ENCODE measurements at regions not wholly inside any gene's neighbourhood (a gene's known extent, or its start where the extent isn't known, plus 50 kb on each side); places are given as distances from the start of the nearest gene placed in this dataset.
"Not testable (repeated sequence)": the region's sequence is repeated elsewhere in the genome, so short reads cannot be mapped to it uniquely, and the experiment has no call there.

DNA sequence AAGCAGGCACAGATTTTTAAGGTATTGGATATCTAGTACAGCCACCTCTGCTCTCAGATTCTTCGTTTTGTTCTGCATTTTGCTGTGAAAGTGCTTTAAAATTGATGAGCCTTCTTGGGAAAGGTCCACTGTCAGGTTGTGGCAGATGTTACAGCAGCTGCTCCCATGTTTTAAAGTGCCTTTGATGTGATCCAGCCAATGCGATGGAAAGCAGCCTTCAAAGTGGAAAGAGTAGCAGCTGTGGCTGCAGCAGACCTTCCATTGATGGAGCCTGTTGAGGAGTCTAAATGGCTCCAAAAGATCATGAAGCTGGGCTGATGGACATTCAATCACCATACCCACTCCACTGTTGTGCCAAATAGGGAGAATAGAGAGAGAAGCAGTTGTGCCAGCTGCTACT is 816.9 kb downstream of the PLA2G4A start:
- DNase-seq: no peak

DNA sequence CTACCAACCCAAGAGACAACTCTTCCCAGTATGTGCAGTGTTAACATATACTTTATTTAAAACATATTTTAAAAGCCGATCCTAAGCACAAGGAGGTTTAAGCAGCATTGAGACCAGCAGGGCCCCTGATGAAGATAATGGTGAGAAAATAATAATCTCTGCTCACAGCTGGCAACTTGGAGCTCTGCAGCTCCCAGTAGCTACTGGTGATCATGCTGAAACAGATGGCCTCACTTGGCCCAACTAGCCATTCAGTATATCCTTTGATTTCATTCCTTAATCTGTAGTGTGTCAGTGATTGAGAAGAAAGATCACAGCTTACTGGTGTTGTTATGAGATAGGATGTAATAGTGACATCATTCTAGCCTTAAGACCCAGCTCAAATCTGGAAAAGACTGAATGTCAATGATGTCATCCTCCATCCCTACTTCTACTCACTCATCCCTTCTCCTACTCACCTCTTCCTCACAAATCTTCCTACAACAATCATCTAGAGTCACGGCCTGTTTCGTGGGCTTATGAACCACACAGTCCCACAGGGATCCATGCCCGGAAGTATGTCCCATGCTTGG is 817.9 kb downstream of the PLA2G4A start:
- no peak for DNase-seq

DNA sequence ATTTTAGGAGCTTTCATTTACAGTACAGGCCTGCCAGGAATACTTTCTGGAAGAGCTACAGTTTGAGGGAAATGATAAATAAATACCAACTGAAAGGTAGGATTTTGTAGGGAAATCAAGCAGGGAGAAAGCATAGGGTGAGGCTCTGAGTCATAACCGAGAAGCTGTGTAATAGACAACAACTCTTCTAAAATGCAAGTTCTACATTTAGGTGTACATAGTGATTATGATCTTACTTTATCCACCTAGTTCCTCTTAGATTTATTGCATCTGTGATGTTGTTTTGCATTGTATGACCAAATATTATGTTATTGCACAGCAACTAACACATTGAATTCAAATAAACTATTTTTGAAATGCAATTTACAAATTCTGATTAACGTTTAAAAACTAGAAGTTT is 819.3 kb downstream of the PLA2G4A start:
- no peak for DNase-seq

DNA sequence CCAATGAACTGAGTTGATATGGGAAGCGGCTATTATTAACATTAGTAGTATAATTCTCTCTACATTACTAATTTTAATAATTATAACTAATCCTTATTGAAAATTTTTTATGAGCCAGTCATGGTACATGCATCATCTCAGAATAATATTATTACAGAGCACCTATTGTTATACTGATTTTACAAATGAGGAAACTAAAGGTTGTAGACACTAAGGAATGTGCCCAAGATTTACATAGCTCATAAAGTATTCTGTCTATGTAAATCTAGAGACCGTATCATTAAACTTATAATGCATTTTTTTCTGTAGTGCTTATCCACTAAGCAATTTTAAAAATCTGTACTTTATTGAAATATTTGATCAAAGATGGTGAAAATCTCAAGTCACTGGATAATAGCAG is 825.9 kb downstream of the PLA2G4A start:
- no peak for DNase-seq

DNA sequence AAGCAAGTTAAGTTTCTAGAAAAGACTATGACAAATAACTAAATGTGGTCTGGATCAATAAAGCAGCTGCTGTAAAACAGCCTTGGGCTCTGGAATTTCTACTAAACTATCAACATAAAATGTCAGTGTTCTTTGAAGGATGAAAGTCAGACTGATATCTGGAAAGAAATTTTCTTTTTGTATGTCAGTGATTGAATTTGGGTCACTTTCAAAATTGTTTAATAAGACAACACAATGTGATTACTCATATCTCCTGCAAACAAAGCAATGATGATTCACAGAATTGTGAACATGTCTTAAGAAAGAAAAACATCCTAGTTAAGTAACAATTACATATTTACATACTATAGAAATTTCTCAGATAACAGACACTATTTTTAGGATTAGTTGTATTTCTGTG is 826.4 kb downstream of the PLA2G4A start:
- DNase-seq: no peak

DNA sequence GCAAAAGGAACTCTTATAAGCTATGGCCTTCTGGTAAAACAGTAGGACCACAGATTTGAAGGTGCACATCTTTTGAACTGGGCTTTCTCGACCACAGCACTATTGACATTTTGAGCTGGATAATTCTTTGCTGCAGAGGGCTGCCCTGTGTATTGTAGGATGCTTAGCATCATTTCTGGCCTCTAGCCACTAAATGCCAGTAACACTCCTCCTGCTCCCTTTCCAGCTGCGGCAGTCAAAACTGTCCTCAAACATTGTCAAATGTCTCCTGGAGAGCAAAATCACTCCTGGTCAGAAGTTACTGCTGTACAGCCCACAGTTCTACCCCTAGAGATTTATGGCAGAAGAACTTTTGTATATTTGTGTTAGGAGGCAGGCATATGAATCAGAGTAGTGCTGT is 836.7 kb downstream of the PLA2G4A start:
- no peak for DNase-seq

DNA sequence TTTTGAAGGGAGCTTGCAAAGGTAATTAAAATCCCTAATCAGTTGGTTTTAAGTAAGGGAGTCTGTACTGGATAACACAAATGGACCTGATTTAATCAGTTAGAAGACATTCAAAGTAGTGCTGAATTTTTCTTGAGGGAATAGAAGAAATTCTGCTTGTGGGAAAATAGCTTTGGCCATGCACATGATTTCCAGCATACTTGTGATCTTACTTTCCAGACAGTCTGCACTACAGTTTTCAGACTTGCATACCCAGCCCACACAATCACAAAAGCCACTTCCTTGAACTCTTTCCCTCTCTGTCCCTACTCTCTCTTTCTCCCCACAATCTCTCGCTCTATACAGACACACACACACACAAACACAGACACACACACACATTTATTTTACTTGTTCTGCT is 852.1 kb downstream of the PLA2G4A start:
- DNase-seq: no peak

DNA sequence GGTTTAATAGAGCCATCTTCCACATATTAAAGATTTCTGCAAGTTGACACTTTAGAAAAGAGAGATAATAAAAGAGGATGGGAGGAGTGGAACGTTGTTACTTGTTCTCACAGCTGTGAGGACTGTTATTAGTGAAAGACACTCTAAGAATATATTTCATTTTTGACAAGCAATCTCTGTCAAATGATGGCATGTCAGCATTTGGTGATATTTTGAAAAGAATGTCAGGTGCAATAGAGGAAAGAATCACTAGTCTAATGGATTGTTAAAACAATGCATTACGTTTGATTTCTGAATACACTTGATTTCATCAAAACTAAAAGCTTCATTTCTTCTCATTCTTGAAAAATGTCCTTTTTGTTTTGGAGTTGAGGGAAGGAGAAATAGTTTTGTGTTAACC is 853.4 kb downstream of the PLA2G4A start:
- no peak for DNase-seq

DNA sequence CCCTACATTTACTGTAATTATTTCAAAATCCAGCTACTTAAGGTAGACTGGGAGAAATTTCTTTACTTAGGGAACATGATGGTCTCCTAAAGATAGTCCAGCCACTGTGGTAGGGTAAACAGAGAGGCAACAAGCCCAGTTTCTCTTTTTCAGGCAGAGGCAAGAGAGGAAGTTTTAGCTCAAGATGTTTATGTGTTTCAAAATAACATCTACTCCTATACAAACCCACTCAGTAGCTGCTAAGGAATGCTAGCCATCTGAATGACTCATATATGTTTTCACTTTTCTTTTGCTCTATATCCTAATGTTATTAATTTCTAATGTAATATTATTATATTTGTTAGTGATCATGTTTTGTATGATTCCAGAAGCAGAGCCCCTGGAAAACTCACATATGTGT is 856.6 kb downstream of the PLA2G4A start:
- DNase-seq: no peak

DNA sequence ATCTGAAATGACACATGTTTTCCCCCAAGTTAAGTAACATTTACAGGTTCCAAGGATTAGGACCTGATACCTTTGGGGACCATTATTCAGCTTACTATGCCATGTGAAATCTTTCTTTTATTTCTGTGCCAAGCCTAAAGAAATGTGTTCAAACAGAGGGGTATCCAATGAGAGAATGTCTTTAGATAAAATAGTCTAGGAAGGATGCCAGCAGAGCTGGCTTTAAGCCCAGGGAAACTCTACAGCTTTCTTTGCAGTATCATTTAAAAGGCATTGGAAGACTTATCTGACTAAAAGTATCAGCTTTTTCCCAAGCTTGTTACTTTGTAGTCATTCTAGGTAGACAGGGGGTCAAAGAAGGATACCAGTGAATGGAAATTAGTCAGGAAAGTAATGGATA is 860.4 kb downstream of the PLA2G4A start:
- no peak for DNase-seq

DNA sequence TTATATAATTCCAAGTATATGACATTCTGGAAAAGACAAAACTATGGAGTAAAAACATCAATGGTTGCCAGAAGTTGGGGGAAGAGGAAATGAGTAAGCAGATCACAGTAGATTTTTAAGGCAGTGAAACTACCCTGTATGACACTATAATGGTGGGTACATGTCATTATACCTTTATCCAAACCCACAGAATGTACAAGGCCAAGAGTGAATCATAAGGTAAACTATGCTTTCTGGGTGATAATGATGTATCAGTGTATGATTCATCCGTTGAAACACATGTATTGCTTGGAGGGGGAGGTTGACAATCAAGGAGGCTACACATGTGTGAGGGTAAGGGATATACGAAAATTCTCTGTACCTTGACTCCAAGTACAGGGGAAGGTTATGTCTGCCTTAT is 862.7 kb downstream of the PLA2G4A start:
- no peak for DNase-seq

DNA sequence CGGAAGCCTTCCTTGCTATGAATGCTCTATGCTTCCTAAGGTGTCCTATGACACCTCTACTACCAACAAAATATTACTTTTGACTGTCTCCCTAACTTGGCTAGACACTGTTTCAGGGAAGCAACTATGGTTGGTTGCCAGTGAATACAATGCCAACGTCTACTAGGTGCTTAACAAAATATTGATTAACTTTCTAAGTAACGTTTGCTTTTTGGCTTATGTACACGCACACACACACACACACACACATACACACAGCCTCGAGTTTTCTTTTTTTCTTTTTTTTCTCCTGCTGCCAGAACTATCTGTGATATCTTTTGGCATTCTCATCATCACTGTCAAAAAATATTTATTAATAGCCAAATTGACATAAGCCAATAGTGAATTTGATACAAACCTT is 864.0 kb downstream of the PLA2G4A start:
- no peak for DNase-seq

DNA sequence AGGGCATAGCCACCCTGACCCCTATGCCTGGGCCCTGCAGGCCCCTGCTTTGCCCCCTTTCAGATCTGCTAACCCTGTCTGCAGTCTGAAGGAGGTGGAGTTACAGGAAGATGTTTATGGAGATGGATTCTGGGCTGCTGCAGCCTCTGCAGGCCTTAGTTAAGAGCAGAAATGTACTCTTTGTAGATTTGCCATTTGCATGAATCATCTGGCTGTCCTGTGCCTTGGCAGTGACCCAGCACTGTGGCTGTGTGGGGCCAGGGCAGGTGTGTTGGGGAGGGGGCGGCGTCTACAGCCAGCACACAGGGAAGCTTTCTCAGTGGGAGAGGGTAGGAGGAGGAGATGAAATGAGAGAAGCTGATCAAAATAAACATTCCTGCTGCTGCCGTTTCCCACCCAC is 867.3 kb downstream of the PLA2G4A start:
- DNase-seq: no peak

DNA sequence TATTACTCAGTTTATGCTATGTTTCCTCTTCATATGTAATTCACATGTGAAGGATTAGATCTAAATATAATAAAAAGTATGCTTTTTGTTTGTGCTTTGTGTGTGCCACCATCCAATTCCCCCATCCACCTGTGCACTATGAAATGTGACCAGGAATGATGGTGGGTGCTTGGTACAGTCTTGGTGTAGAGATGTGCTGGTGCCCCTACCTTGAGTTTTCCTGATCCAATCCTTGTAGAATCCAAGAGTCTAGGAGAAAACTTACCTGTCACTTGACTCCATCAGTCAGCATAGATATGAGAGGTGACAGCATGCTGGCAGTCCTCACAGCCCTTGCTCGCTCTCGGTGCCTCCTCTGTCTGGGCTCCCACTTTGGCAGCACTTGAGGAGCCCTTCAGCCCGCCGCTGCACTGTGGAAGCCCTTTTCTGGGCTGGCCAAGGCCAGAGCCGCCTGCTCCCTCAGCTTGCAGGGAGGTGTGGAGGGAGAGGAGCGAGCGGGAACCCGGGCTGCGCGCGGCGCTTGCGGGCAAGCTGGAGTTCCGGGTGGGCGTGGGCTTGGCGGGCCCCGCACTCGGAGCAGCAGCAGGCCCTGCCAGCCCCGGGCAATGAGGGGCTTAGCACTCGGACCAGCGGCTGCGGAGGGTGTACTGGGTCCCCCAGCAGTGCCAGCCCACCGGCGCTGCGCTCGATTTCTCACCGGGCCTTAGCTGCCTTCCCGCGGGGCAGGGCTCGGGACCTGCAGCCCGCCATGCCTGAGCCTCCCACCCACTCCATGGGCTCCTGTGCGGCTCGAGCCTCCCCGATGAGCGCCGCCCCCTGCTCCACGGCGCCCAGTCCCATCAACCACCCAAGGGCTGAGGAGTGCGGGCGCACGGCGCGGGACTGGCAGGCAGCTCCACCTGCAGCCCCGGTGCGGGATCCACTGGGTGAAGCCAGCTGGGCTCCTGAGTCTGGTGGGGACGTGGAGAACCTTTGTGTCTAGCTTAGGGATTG is 874.7 kb downstream of the PLA2G4A start:
- DNase-seq: not testable (repeated sequence)

DNA sequence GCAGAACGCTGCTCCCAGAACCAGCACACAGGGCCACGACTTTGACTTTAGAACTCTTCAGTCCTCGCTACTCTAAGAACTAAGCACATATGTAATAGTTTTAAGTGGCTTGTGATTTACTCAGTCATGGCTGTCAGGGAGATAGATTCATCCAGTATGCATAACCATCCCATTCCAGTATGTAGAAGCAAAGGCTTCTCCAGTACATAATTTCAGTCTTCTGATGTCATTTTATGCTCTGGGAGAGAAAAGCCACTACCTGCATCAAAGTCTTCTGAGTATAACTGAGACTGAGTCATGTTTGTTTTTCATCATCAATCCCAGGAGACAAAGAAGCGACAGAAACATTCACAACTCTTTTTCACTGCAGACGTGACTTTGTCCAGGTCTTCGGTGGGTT is 885.7 kb downstream of the PLA2G4A start:
- DNase-seq: no peak

DNA sequence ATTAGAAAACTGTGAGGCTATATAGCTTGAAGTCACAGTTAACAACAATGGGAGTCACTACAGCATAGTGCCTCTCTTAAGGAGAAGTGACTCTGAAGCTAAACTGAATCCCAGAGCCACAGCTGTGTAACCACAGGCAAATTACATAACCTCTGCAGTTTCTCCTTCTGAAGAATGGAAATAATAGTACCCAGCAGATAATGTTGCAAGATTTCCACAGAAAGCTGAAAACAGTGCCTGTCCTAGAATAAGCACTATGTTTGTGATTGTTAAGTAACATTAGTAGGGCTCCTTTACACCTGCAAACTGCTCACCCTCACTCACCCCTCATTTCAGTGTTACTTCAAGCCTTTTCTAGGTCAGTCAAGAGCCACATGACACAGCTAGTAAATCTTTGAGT is 886.7 kb downstream of the PLA2G4A start:
- no peak for DNase-seq

DNA sequence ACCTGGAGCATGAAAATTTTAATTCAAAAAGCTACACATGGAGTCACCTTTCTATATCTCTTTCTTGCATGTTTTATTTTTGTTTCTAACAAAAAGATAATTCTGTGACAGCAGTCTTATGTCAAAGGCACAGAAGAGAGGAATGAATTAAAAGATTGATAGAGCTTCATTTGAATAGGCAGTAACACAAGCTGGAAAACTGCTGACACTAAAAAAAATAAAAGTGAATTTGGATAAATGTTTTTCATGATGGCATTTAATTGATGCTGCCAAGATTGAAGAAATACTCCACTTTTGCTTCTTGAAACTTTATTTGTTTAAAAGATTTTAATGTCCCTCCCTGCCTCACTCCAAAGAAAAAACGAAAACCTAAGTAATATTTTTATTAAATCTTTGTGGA is 887.4 kb downstream of the PLA2G4A start:
- no peak for DNase-seq

DNA sequence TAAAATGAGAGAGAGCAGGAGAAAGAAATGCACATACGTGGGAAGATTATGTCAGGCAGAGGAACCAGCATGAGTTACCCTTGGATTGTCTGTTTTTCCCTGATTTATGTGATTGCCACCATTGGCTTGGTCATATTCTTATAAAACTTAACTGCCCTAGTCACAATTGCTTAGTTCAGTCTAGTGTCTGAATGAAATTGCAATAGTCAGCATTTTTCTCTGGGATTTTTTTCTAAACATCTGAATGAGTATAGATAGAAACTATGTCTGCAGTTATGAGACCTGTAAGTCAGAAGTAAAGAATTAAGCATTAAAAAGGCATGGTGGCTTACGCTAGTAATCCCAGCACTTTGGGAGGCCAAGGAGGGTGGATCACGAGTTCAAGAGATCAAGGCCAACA is 889.8 kb downstream of the PLA2G4A start:
- no peak for DNase-seq

DNA sequence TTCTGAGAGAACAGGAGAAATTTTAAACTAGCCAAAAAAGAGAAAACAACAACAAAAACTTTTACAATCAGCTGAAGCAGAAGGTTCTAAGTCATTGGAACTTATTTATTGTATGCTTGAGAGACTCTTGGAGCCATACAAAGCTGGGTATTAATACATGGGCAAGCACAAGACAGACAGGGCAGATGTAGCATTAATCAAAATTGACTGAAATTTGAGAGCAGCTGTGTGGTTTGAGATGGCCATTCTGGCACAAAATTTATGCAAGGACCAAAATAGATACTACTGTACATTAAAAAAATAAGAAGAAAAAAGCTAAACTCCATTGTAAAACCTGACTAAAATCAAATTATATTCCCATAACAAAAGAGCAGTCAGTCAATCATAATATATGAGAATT is 892.5 kb downstream of the PLA2G4A start:
- no peak for DNase-seq

DNA sequence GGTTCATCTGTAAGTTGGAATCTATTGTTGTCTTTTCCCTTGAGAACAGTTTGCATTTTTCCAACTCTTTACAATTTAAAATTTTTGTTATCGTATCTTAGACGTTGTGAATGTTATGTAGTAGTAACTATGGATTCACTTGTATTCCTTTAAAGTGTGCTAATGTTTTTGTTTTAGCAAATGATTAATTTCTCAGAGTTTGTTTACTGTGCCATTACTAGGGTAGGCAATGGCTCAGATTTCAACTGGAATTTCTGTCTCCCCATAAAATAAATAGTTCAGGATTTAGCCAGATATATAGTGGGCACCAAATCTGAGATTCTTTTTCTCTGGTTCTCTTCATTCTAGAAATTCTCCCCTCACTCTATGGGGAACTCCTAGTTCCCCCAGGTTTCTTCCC is 896.5 kb downstream of the PLA2G4A start:
- no peak for DNase-seq

DNA sequence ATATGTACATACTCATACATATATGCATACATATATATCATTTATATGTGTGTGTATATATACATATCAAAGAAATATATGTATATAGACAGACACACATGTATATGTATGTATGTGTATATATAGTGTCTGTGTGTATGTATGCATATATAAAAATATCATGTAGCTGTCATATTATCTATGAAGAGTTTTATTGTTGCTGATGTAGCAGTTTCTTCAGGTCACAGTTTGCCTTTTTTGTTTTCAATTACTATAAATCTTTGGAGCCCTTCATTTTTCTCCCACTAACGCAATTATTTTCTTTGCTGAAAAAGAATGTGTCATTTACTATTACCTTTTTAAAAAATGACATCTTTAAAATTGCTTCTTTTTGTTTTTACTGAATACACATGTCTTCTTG is 904.5 kb downstream of the PLA2G4A start:
- DNase-seq: no peak

DNA sequence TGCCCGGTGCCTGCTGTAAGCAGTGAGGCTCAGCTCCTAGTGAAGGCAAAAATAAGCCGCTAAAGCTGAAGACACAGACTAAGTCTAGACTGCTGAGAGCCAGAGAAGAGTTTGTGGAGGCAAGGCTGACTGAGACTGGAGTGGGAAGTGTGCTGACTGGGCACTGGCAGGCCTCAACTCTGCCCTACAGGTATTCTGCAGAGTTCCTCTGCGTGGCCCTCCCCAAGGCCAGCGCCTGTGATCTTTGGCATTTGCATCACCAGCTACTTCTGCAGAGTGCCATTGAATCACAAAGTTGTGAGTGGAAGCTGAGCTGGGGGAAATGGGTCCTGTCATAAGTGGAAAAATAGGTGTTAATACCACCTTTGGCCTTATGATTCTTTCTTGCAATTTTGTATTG is 905.7 kb downstream of the PLA2G4A start:
- no peak for DNase-seq

DNA sequence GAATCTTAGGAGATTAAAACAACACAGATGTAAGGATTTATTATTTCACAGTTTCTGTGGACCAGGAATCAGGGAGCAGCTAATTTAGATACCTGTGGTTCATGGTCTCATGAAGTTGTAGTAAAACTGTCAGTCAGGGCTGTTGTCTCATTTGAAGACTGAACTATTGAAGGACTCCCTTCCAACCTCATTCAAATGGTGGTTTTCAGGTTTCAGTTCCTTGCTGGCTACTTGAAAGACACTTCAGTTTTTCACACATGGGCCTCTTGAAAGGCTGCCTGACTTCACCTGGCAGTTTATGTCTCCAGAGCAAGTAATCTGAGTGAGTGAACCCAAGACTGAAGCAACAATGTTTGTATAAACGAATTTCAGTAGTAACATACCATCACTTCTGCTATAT is 915.9 kb downstream of the PLA2G4A start:
- DNase-seq: no peak

DNA sequence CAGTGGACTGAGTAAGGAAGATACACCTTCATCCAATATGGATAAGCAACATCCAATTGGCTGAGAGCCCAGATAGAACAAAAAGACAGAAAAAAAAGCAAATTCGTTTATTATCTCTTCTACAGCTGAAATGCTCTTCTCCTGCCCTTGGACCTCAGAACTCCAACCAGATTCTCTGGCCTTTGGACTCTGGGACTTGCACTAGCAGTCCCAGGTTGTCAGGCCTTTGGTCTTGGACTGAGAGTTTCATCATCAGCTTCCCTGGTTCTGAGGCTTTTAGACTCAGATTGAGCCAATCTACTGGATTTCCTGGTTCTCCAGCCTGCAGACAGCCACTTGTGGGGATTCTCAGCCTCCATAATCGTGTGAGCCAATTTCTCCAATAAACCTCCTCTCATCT is 926.8 kb downstream of the PLA2G4A start:
- DNase-seq: no peak

DNA sequence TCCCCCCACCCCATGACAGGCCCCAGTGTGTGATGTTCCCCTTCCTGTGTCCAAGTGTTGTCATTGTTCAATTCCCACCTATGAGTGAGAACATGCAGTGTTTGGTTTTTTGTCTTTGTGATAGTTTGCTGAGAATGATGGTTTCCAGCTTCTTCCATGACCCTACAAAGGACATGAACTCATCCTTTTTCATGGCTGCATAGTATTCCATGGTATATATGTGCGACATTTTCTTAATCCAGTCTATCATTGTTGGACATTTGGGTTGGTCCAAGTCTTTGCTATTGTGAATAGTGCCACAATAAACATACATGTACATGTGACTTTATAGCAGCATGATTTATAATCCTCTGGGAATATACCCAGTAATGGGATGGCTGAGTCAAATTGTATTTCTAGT is 927.9 kb downstream of the PLA2G4A start:
- DNase-seq: not testable (repeated sequence)
